ENCODE measurements at regions not wholly inside any gene's neighbourhood (a gene's known extent, or its start where the extent isn't known, plus 50 kb on each side); places are given as distances from the start of the nearest gene placed in this dataset.

- TF ChIP-seq, protein P1, sequence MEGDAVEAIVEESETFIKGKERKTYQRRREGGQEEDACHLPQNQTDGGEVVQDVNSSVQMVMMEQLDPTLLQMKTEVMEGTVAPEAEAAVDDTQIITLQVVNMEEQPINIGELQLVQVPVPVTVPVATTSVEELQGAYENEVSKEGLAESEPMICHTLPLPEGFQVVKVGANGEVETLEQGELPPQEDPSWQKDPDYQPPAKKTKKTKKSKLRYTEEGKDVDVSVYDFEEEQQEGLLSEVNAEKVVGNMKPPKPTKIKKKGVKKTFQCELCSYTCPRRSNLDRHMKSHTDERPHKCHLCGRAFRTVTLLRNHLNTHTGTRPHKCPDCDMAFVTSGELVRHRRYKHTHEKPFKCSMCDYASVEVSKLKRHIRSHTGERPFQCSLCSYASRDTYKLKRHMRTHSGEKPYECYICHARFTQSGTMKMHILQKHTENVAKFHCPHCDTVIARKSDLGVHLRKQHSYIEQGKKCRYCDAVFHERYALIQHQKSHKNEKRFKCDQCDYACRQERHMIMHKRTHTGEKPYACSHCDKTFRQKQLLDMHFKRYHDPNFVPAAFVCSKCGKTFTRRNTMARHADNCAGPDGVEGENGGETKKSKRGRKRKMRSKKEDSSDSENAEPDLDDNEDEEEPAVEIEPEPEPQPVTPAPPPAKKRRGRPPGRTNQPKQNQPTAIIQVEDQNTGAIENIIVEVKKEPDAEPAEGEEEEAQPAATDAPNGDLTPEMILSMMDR (IDR thresholded peaks at IDR 0.05 in 2 of 3, conservative IDR thresholded peaks at IDR 0.05 in 1 of 3; ENCODE audit: borderline replicate concordance in 1 of 3, insufficient read depth in 1 of 3, low read depth in 2 of 3, low read length in 2 of 3): no peak
- TF ChIP-seq EZH2 (IDR thresholded peaks at IDR 0.05): no peak
- no peak for TF ChIP-seq SIN3A (IDR thresholded peaks at IDR 0.05; ENCODE audit: low read depth)
- no peak for TF ChIP-seq EGR1 (IDR thresholded peaks at IDR 0.05; ENCODE audit: low read depth)
- TF ChIP-seq RAD21 (IDR thresholded peaks at IDR 0.05; ENCODE audit: low read depth): no peak
- no peak for TF ChIP-seq POLR2A (IDR thresholded peaks at IDR 0.05; ENCODE audit: borderline replicate concordance, extremely low read depth, insufficient read depth, insufficient read length)
- TF ChIP-seq CEBPB (IDR thresholded peaks at IDR 0.05; ENCODE audit: low read depth): no peak
- no peak for TF ChIP-seq TCF7L2 (IDR thresholded peaks at IDR 0.05; ENCODE audit: borderline replicate concordance, extremely low read depth, insufficient read depth, insufficient read length)
- no peak for TF ChIP-seq FOSL1 (IDR thresholded peaks at IDR 0.05; ENCODE audit: low read depth)
Measured at GRCh38 chr17:52606098-52606497, 447.6 kb upstream of the CA10 start.

Measured in HCT116 (cell line).